ENCODE measurements at regions not wholly inside any gene's neighbourhood (a gene's known extent, or its start where the extent isn't known, plus 50 kb on each side); places are given as distances from the start of the nearest gene placed in this dataset.

DNA sequence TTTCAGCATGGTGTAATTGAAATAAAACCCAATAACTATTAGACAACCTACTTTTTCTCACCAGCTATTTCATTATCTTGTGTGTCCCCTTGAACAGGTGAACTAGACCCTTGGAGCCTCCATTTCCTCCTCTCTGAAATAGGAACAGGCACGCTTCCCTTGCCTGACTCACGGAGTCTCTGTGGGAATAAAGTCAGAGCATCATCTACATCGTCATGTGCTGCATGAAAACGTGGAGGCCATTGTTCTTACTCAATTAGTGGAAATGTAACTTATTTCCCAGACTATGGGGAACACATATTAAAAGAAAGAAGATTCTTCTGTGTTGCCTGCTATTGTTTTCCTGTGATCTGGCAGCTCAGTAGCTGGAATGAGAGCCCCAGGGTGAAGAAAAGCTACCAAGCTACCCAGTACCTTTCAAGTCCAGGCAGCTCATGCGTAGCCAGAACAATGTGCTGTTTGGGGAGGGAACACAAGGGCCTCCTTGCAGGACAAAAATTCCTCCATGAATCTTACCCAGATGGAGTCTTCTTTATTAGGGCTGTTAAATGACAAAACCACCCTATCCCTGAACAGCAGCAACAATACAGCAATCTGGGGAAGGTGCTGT, 59.8 kb downstream of the SOX11 start:
- ChIA-PET POLR2A (no interaction called here), CTCF (no interaction called here)
- intact Hi-C loops (cut with DNase I, micrococcal nuclease), result no loop called here
- Mint-ChIP-seq H3K4me3 (no peak overlapping the region), H3K4me1 (no peaks in the 10 kb centered on the region), H3K36me3 (ENCODE audit: low read depth) (no peaks in the 10 kb centered on the region), H3K27ac (no peak overlapping the region), H3K9me3 (ENCODE audit: low read depth) (no peaks in the 10 kb centered on the region), H3K27me3 (peaks cover 4% of the 10 kb centered on the region)
- no peak for ATAC-seq
- no peak for DNase-seq

DNA sequence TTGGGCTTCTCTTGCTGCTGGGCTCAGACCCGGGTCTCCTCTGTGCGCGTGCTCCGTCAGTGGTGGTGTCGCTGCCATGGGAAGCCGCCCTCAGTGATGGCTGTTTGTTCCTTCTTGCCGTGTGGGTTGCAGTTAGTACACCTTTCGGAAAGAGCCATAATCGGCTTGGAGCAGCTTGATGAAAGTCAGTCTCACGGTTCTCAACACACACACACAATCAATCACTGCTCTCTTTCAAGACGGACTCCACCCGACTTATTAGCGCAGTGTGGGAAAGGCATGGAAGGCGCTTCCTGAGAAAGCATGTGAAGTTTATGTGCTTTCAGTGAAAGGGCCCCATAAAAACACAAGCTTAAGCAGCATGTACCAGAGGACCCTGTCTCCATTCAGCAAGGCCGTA, 64.1 kb downstream of the SOX11 start:
- ChIA-PET CTCF (no interaction called here), POLR2A (no interaction called here)
- H3K4me3 Mint-ChIP-seq, result no peak overlapping the region
- no peaks in the 10 kb centered on the region for H3K36me3 Mint-ChIP-seq (ENCODE audit: low read depth)
- H3K4me1 Mint-ChIP-seq, result no peaks in the 10 kb centered on the region
- H3K27ac Mint-ChIP-seq, result no peak overlapping the region
- peaks cover 2% of the 10 kb centered on the region for H3K27me3 Mint-ChIP-seq
- ATAC-seq, result no peak
- H3K9me3 Mint-ChIP-seq (ENCODE audit: low read depth), result no peaks in the 10 kb centered on the region
- intact Hi-C loops (cut with DNase I, micrococcal nuclease), result no loop called here
- DNase-seq, result no peak

DNA sequence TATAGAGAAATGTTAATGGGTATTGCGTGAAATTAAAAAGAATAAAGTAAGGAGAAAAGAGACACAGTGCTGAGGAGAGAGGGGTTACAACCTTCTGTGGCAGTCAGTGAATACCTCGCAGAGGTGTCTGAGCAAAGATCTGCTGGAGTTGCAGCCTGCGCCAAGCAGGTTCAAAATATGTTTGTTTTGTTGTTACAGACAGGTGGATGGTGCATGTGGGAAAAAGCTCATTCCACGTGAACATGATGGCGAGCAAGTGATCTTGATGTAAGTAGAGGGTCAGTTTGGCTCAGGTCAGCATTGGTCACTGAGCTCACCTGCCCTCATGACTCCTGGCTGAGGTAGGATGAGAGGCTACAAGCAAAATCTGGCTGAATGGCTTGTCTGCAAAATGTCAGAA, 66.2 kb downstream of the SOX11 start:
- no peaks in the 10 kb centered on the region for H3K9me3 Mint-ChIP-seq (ENCODE audit: low read depth)
- intact Hi-C loops (cut with DNase I, micrococcal nuclease), result no loop called here
- DNase-seq (no peak), ATAC-seq (no peak)
- H3K27ac Mint-ChIP-seq, result no peak overlapping the region
- CTCF ChIA-PET, result no interaction called here
- H3K4me1 Mint-ChIP-seq, result no peaks in the 10 kb centered on the region
- H3K36me3 Mint-ChIP-seq (ENCODE audit: low read depth), result no peaks in the 10 kb centered on the region
- no peak overlapping the region for H3K4me3 Mint-ChIP-seq
- POLR2A ChIA-PET, result no interaction called here
- H3K27me3 Mint-ChIP-seq, result no peaks in the 10 kb centered on the region

DNA sequence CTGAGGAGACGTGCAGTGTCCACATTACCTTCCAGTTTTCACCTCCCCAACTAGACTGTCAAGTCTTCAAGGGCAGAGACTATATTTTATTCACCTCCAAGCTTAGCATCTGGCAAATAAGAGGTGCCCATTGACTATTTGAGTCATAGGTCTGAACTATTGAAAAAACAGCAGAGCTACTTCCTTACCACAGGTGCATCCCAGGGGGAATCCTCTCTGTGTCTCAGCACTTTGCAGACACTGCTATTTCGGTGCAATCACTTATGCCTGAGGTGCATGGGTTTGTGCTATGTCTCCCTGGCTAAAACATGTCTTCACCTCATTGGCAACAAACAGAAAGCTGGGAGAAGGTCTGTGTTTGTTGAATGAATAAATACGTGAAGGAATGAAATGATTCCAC, 67.8 kb downstream of the SOX11 start:
- DNase-seq (no peak), ATAC-seq (no peak)
- CTCF ChIA-PET, result interaction anchor here (1.2 kb wide), 1 partner anchor 12 kb away, joined by 3 read pairs; no protein-coding TSS in a partner anchor
- Mint-ChIP-seq H3K9me3 (ENCODE audit: low read depth) (no peaks in the 10 kb centered on the region), H3K4me1 (no peaks in the 10 kb centered on the region), H3K4me3 (no peak overlapping the region), H3K27me3 (no peaks in the 10 kb centered on the region), H3K27ac (no peak overlapping the region), H3K36me3 (ENCODE audit: low read depth) (no peaks in the 10 kb centered on the region)
- intact Hi-C loops (cut with DNase I, micrococcal nuclease), result no loop called here
- POLR2A ChIA-PET, result no interaction called here

GRCh38 chr2:5763531-5763930, 71.3 kb downstream of the SOX11 start:
- POLR2A ChIA-PET, result no interaction called here
- H3K4me3 Mint-ChIP-seq, result no peak overlapping the region
- H3K4me1 Mint-ChIP-seq, result no peaks in the 10 kb centered on the region
- no peaks in the 10 kb centered on the region for H3K9me3 Mint-ChIP-seq (ENCODE audit: low read depth)
- CTCF ChIA-PET, result no interaction called here
- intact Hi-C loops (cut with DNase I, micrococcal nuclease), result no loop called here
- no peak for ATAC-seq
- H3K27ac Mint-ChIP-seq, result no peak overlapping the region
- H3K27me3 Mint-ChIP-seq, result peaks cover 2% of the 10 kb centered on the region
- no peaks in the 10 kb centered on the region for H3K36me3 Mint-ChIP-seq (ENCODE audit: low read depth)
- DNase-seq, result no peak

- Mint-ChIP-seq H3K4me1 (no peaks in the 10 kb centered on the region), H3K27ac (no peak overlapping the region), H3K27me3 (peaks cover 3% of the 10 kb centered on the region), H3K4me3 (no peak overlapping the region), H3K9me3 (ENCODE audit: low read depth) (no peaks in the 10 kb centered on the region), H3K36me3 (ENCODE audit: low read depth) (no peaks in the 10 kb centered on the region)
- CTCF ChIA-PET, result no interaction called here
- ATAC-seq (no peak), DNase-seq (no peak)
- POLR2A ChIA-PET, result no interaction called here
- intact Hi-C loops (cut with DNase I, micrococcal nuclease), result no loop called here
These were observed 71.9 kb downstream of the SOX11 start for GRCh38 chr2:5764041-5764440.

- Mint-ChIP-seq H3K4me1 (no peaks in the 10 kb centered on the region), H3K27me3 (peaks cover 3% of the 10 kb centered on the region), H3K9me3 (ENCODE audit: low read depth) (no peaks in the 10 kb centered on the region), H3K36me3 (ENCODE audit: low read depth) (no peaks in the 10 kb centered on the region), H3K27ac (no peak overlapping the region), H3K4me3 (no peak overlapping the region)
- ATAC-seq (no peak), DNase-seq (no peak)
- intact Hi-C loops (cut with DNase I, micrococcal nuclease), result no loop called here
- POLR2A ChIA-PET, result no interaction called here
- CTCF ChIA-PET, result no interaction called here
These were observed 73.9 kb downstream of the SOX11 start for GRCh38 chr2:5766056-5766455.

DNA sequence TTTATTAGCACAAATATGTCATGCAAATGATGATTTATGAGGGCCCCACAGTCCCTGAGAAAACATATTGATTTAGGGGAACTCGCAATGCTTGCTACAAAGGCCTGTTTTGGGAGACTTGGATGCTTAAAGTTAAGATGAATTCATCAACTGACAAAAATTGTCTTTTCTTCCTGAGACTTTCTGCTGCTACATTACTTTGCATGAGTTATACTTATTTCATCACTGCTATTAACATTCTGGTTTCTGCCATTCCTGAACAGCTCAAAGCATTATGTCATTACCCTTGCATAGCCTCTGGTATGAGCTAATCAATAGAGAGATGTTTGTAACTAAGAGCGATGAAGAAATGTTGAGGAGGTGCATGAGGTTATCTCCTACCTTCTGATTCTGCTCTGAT, 74.4 kb downstream of the SOX11 start:
- Mint-ChIP-seq H3K27ac (no peak overlapping the region), H3K36me3 (ENCODE audit: low read depth) (no peaks in the 10 kb centered on the region), H3K27me3 (peaks cover 3% of the 10 kb centered on the region), H3K9me3 (ENCODE audit: low read depth) (no peaks in the 10 kb centered on the region), H3K4me1 (no peaks in the 10 kb centered on the region), H3K4me3 (no peak overlapping the region)
- intact Hi-C loops (cut with DNase I, micrococcal nuclease), result no loop called here
- ATAC-seq (no peak), DNase-seq (no peak)
- ChIA-PET CTCF (no interaction called here), POLR2A (no interaction called here)

DNA sequence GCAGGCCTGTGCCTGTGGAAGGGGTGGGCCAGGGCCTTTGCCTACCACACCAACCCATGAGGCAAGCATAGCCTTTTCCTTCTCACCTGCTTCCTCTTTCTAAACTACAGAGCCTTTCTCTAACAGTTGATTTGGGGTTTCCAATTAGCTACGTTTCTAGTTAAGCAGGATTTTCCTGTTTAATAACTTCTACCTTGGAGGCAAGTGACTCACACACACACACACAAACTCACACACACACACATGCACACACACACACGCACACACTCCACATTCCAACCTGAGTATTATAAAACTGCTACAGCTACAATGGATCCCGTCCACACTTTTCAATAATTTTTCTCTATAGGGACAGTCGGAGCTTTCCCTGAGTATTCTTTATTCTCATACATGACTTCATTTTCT, 84.9 kb downstream of the SOX11 start:
- ATAC-seq, result no peak
- CTCF ChIA-PET, result no interaction called here

GRCh38 chr2:5781679-5782078, 89.5 kb downstream of the SOX11 start:
- no peak for ATAC-seq
- Mint-ChIP-seq H3K27ac (no peak overlapping the region), H3K4me1 (no peaks in the 10 kb centered on the region), H3K36me3 (ENCODE audit: low read depth) (no peaks in the 10 kb centered on the region), H3K27me3 (peaks cover 2% of the 10 kb centered on the region), H3K4me3 (no peak overlapping the region), H3K9me3 (ENCODE audit: low read depth) (peaks cover 6% of the 10 kb centered on the region)
- ChIA-PET POLR2A (no interaction called here), CTCF (no interaction called here)
- intact Hi-C loops (cut with DNase I, micrococcal nuclease), result no loop called here
- DNase-seq, result no peak

More for the DNA sequence above, 84.9 kb downstream of the SOX11 start:
- DNase-seq, result no peak
- H3K9me3 Mint-ChIP-seq (ENCODE audit: low read depth), result no peaks in the 10 kb centered on the region
- H3K4me3 Mint-ChIP-seq, result no peak overlapping the region
- no peaks in the 10 kb centered on the region for H3K36me3 Mint-ChIP-seq (ENCODE audit: low read depth)
- POLR2A ChIA-PET, result no interaction called here
- H3K27ac Mint-ChIP-seq, result no peak overlapping the region
- H3K4me1 Mint-ChIP-seq, result no peaks in the 10 kb centered on the region
- intact Hi-C loops (cut with DNase I, micrococcal nuclease), result no loop called here
- peaks cover 2% of the 10 kb centered on the region for H3K27me3 Mint-ChIP-seq

DNA sequence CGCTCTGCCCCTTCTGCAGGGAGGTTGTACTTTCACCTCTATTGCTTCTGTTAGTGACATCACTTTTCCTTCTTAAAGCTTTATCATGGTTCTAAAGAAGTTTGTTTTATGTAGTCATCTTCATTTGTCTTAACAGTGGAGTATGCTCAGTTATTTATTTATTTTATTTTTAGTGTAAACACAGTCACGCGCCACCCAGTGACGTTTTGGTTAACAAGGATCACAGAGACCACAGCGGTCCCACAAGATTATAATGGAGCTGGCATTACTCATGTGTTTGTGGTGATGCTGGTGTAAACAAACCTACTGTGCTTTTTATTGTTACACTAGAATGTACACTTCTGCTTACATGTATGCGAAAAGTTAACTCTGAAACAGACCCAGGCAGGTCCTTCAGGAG, 89.9 kb downstream of the SOX11 start:
- Mint-ChIP-seq H3K4me3 (no peak overlapping the region), H3K27me3 (peaks cover 2% of the 10 kb centered on the region), H3K9me3 (ENCODE audit: low read depth) (peaks cover 7% of the 10 kb centered on the region), H3K27ac (no peak overlapping the region), H3K4me1 (no peaks in the 10 kb centered on the region), H3K36me3 (ENCODE audit: low read depth) (no peaks in the 10 kb centered on the region)
- CTCF ChIA-PET, result no interaction called here
- POLR2A ChIA-PET, result no interaction called here
- DNase-seq, result no peak
- no peak for ATAC-seq
- intact Hi-C loops (cut with DNase I, micrococcal nuclease), result no loop called here

- Mint-ChIP-seq H3K4me1 (no peaks in the 10 kb centered on the region), H3K27ac (no peak overlapping the region), H3K27me3 (no peaks in the 10 kb centered on the region), H3K4me3 (no peak overlapping the region), H3K36me3 (ENCODE audit: low read depth) (no peaks in the 10 kb centered on the region), H3K9me3 (ENCODE audit: low read depth) (peaks cover 17% of the 10 kb centered on the region)
- CTCF ChIA-PET, result no interaction called here
- intact Hi-C loops (cut with DNase I, micrococcal nuclease), result no loop called here
- POLR2A ChIA-PET, result no interaction called here
- ATAC-seq (no peak), DNase-seq (no peak)
These were observed 96.3 kb downstream of the SOX11 start for GRCh38 chr2:5788447-5788846.

GRCh38 chr2:5791371-5791770, 99.2 kb downstream of the SOX11 start:
- Mint-ChIP-seq H3K27me3 (no peaks in the 10 kb centered on the region), H3K27ac (no peak overlapping the region), H3K4me1 (no peaks in the 10 kb centered on the region), H3K9me3 (ENCODE audit: low read depth) (peaks cover 13% of the 10 kb centered on the region), H3K4me3 (no peak overlapping the region), H3K36me3 (ENCODE audit: low read depth) (no peaks in the 10 kb centered on the region)
- ChIA-PET POLR2A (no interaction called here), CTCF (no interaction called here)
- intact Hi-C loops (cut with DNase I, micrococcal nuclease), result no loop called here
- DNase-seq (no peak), ATAC-seq (no peak)
